ENCODE measurements at regions not wholly inside any gene's neighbourhood (a gene's known extent, or its start where the extent isn't known, plus 50 kb on each side); places are given as distances from the start of the nearest gene placed in this dataset.

DNA sequence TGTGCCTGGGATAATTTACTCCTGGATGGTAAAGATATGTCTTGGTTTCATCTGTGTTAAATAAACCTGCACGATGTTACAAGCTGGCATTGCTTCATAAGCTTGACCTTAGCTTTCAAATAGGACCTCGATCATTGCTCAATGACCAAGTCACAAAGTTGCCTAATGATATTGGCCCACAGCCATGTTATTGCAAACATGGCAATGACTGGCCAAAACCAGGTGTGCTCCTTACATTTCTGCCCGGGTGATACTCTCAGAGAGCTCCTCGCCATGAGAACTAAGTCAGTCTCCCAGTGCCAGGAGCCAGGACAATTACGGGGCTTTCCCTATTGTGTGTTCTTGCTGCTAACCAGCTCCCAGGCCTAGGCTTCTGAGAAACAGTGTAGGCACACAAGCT is 72.5 kb upstream of the CYP1B1 start:
- Histone ChIP-seq H3K9me3 (no peaks in the 10 kb centered on the region), H3K27ac (peak overlapping the region; percentile 54 to 88 (median 84)), H3K27me3 (no peaks in the 10 kb centered on the region), H3K4me3 (no peak overlapping the region), H3K4me1 (peaks cover 18 to 37% (median 21%) of the 10 kb centered on the region in 4 donors), H3K36me3 (no peaks in the 10 kb centered on the region)
- DNase-seq (peak in 1 of 2 donors; percentile 88), ATAC-seq (ENCODE audit: low FRiP score in 2 of 2) (peak; percentile 16 to 83)
- TF ChIP-seq POLR2A (IDR thresholded peaks at IDR 0.05) (no peak), EP300 (IDR thresholded peaks at IDR 0.05) (peak in 2 of 4 donors; percentile 75 to 96), POLR2AphosphoS5 (IDR thresholded peaks at IDR 0.05) (peak; percentile 84 to 98)
- TF ChIP-seq, protein P1, sequence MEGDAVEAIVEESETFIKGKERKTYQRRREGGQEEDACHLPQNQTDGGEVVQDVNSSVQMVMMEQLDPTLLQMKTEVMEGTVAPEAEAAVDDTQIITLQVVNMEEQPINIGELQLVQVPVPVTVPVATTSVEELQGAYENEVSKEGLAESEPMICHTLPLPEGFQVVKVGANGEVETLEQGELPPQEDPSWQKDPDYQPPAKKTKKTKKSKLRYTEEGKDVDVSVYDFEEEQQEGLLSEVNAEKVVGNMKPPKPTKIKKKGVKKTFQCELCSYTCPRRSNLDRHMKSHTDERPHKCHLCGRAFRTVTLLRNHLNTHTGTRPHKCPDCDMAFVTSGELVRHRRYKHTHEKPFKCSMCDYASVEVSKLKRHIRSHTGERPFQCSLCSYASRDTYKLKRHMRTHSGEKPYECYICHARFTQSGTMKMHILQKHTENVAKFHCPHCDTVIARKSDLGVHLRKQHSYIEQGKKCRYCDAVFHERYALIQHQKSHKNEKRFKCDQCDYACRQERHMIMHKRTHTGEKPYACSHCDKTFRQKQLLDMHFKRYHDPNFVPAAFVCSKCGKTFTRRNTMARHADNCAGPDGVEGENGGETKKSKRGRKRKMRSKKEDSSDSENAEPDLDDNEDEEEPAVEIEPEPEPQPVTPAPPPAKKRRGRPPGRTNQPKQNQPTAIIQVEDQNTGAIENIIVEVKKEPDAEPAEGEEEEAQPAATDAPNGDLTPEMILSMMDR (IDR thresholded peaks at IDR 0.05): no peak
- 35 to 43% methylated on average over 5 of the region's 5 CpGs for WGBS, 2 donors

DNA sequence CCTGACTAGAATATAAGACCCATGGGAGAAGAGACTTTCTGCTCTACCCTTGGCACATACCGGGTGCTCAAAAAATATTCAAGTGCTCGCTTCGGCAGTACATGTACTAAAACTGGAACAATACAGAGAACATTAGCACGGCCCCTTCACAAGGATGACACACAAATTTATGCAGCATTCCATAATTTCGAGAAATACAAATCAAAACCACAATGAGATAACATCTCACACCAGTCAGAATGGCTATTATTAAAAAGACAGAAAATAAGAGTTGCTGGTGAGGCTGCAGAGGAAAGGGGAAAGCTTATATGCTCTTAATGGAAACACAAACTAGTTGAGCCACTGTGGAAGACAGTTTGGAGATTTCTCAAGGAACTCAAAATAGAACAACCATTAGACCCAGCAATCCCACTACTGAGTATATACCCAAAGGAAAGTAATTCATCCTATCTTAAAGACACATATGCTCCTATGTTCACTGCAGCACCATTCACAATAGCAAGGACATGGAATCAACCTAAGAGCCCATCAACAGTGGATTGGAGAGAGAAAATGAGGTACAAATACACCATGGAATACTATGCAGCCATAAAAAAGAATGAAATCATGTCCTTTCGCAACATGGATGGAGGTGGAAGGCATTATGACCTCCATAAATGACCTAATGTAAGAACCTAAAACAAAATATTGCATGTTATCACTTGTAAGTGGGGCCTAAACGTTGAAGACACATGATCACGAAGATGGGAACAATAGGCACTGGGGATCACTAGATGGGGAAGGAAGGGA is 71.6 kb upstream of the CYP1B1 start:
- ATAC-seq (ENCODE audit: low FRiP score in 2 of 2) (no peak), DNase-seq (no peak)
- WGBS, 2 donors: 83% methylated on average over 8 of the region's 8 CpGs
- no peaks in the 10 kb centered on the region for H3K27me3 ChIP-seq
- H3K4me3 ChIP-seq: no peak overlapping the region
- H3K27ac ChIP-seq: peak overlapping the region; percentile 74 to 88 (median 84)
- H3K9me3 ChIP-seq: no peaks in the 10 kb centered on the region
- H3K4me1 ChIP-seq: peaks cover 18 to 37% (median 21%) of the 10 kb centered on the region in 4 donors
- no peaks in the 10 kb centered on the region for H3K36me3 ChIP-seq
- TF ChIP-seq EP300 (IDR thresholded peaks at IDR 0.05) (no peak), POLR2AphosphoS5 (IDR thresholded peaks at IDR 0.05) (no peak), POLR2A (IDR thresholded peaks at IDR 0.05) (no peak)
- TF ChIP-seq, protein P1 (IDR thresholded peaks at IDR 0.05): no peak

DNA sequence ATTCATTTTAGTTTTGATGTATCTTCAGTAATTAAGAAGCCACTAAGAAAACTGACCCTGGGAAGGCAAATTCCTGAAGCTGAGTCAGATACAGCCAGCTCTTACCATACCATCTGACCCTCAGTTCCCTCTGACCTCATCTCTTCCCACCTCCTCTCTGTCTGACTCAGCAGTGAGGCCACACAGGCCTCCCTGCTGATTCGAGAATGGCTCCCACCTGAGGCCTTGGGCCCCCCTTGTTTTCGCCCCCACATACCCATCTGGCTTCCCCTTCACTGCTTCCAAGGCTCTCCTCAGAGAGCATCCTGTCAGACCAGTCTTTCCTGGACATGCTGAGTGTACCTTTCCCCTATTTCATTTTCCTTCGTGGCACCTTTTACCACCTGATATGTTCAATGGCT is 71.0 kb upstream of the CYP1B1 start:
- Histone ChIP-seq H3K27me3 (no peaks in the 10 kb centered on the region), H3K27ac (peak overlapping the region; percentile 74 to 88 (median 84)), H3K36me3 (no peaks in the 10 kb centered on the region), H3K4me3 (no peak overlapping the region), H3K9me3 (no peaks in the 10 kb centered on the region), H3K4me1 (peaks cover 18 to 37% (median 21%) of the 10 kb centered on the region in 4 donors)
- 39 to 54% methylated on average over 3 of the region's 3 CpGs for WGBS, 2 donors
- DNase-seq (peak in 1 of 2 donors; percentile 66), ATAC-seq (ENCODE audit: low FRiP score in 2 of 2) (peak; percentile 81 to 93)
- TF ChIP-seq POLR2AphosphoS5 (IDR thresholded peaks at IDR 0.05) (no peak), POLR2A (IDR thresholded peaks at IDR 0.05) (no peak), EP300 (IDR thresholded peaks at IDR 0.05) (no peak)
- TF ChIP-seq, protein P1 (IDR thresholded peaks at IDR 0.05): no peak

DNA sequence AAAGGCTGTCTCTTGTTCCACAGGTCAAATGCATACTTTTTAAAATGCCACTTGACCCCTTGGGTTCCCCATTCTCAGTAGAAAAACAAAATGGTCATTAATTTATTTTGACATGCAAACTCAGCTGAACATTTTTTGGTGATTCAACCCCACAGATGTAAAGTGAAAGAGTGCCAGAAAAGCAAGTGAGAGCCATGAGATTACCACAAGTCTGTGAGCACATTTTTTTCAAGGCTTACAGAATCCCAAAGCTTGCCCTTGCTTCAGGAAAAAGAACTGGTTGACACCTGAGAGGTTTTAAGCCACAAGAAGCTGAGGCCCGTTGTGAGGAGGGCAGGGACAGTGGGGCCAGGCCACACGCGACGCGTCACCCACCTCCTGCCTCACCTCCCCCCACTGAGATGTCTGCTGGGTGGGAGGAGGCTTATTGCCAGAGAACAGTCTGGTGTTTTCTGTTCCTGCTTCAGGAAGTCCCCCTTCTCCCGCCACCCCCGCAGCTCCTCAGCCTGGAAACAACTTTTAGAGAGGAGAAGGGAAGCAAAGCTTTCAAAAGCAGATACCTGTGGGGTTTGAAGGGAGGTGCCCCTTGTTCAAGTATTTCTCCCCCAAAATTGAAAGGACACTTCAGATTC is 70.4 kb upstream of the CYP1B1 start:
- ATAC-seq (ENCODE audit: low FRiP score in 2 of 2) (peak; percentile 53 to 73), DNase-seq (peak; percentile 60 to 65)
- 14 to 36% methylated on average over 7 of the region's 7 CpGs for WGBS, 2 donors
- peak overlapping the region; percentile 74 to 88 (median 84) for H3K27ac ChIP-seq
- peaks cover 18 to 37% (median 21%) of the 10 kb centered on the region in 4 donors for H3K4me1 ChIP-seq
- H3K4me3 ChIP-seq: no peak overlapping the region
- H3K36me3 ChIP-seq: no peaks in the 10 kb centered on the region
- no peaks in the 10 kb centered on the region for H3K9me3 ChIP-seq
- TF ChIP-seq POLR2A (IDR thresholded peaks at IDR 0.05) (peak in 1 of 4 donors; percentile 28), EP300 (IDR thresholded peaks at IDR 0.05) (peak in 1 of 4 donors; percentile 9), POLR2AphosphoS5 (IDR thresholded peaks at IDR 0.05) (peak in 1 of 2 donors; percentile 39)
- TF ChIP-seq, protein P1 (IDR thresholded peaks at IDR 0.05): no peak
- H3K27me3 ChIP-seq: no peaks in the 10 kb centered on the region

Measured in upper lobe of left lung (tissue), 6 donors.